ENCODE measurements at regions not wholly inside any gene's neighbourhood (a gene's known extent, or its start where the extent isn't known, plus 50 kb on each side); places are given as distances from the start of the nearest gene placed in this dataset.

DNA sequence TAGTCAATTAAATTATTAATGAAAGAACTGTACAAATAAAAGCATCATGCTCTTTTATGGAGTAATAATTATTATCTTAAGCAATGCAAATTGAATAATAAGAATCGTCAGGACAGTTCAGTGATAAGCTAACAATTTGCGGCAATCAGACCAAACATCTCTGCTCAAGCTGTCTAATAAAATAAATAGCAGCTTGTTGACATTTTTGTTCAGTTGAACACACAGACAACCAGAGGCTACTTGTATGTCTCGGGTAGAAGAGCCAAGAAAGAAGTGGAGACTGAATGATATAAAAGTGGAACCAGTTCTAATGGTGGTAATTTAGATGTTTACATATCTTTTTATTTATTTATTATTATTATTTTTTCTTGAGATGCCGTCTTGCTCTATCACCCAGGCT lies 57.4 kb upstream of the FOXN3 start:
- no peak for TF ChIP-seq POLR2AphosphoS5 (IDR thresholded peaks at IDR 0.05)
- TF ChIP-seq, protein P1, sequence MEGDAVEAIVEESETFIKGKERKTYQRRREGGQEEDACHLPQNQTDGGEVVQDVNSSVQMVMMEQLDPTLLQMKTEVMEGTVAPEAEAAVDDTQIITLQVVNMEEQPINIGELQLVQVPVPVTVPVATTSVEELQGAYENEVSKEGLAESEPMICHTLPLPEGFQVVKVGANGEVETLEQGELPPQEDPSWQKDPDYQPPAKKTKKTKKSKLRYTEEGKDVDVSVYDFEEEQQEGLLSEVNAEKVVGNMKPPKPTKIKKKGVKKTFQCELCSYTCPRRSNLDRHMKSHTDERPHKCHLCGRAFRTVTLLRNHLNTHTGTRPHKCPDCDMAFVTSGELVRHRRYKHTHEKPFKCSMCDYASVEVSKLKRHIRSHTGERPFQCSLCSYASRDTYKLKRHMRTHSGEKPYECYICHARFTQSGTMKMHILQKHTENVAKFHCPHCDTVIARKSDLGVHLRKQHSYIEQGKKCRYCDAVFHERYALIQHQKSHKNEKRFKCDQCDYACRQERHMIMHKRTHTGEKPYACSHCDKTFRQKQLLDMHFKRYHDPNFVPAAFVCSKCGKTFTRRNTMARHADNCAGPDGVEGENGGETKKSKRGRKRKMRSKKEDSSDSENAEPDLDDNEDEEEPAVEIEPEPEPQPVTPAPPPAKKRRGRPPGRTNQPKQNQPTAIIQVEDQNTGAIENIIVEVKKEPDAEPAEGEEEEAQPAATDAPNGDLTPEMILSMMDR (IDR thresholded peaks at IDR 0.05) = no peak
